RPMI8226 (cell line): ENCODE measurements at regions not wholly inside any gene's neighbourhood (a gene's known extent, or its start where the extent isn't known, plus 50 kb on each side); places are given as distances from the start of the nearest gene placed in this dataset.

Source experiments
- DNase-seq: peaks from one replicate; pipeline ENCODE4 v3.0.0-alpha.2; 2015

GRCh38 chr7:123401295-123401694 is 133.1 kb downstream of the IQUB start:
- DNase-seq, result no peak

- DNase-seq, result no peak
Measured at GRCh38 chr7:123400196-123400595, 134.2 kb downstream of the IQUB start.

GRCh38 chr7:123398921-123399320 is 135.5 kb downstream of the IQUB start:
- DNase-seq, result no peak

GRCh38 chr7:123397746-123398338 is 136.6 kb downstream of the IQUB start:
- DNase-seq, result no peak

- DNase-seq, result no peak
Measured at GRCh38 chr7:123393623-123394022, 140.8 kb downstream of the IQUB start.

- DNase-seq, result no peak
Measured at GRCh38 chr7:123372368-123372767, 162.0 kb downstream of the IQUB start.

- DNase-seq, result peak; percentile 52
Measured at GRCh38 chr7:123367484-123368122, 166.8 kb downstream of the IQUB start.

GRCh38 chr7:123367031-123367430 is 167.3 kb upstream of the SLC13A1 start:
- no peak for DNase-seq

GRCh38 chr7:123366626-123367025 is 166.9 kb upstream of the SLC13A1 start:
- DNase-seq, result no peak

- DNase-seq, result no peak
Measured at GRCh38 chr7:123360631-123361030, 160.9 kb upstream of the SLC13A1 start.

GRCh38 chr7:123355576-123356190 is 155.9 kb upstream of the SLC13A1 start:
- no peak for DNase-seq

GRCh38 chr7:123352973-123353372 is 153.2 kb upstream of the SLC13A1 start:
- no peak for DNase-seq

GRCh38 chr7:123351516-123352505 is 152.0 kb upstream of the SLC13A1 start:
- DNase-seq, result peak; percentile 13

- no peak for DNase-seq
Measured at GRCh38 chr7:123351027-123351426, 151.3 kb upstream of the SLC13A1 start.

- no peak for DNase-seq
Measured at GRCh38 chr7:123348690-123349089, 148.9 kb upstream of the SLC13A1 start.

GRCh38 chr7:123346766-123347165 is 147.0 kb upstream of the SLC13A1 start:
- DNase-seq, result no peak

GRCh38 chr7:123343611-123344010 is 143.8 kb upstream of the SLC13A1 start:
- no peak for DNase-seq

GRCh38 chr7:123341102-123341501 is 141.3 kb upstream of the SLC13A1 start:
- no peak for DNase-seq

GRCh38 chr7:123338688-123339087 is 138.9 kb upstream of the SLC13A1 start:
- no peak for DNase-seq

- no peak for DNase-seq
Measured at GRCh38 chr7:123329988-123330643, 130.3 kb upstream of the SLC13A1 start.

GRCh38 chr7:123327661-123328060 is 127.9 kb upstream of the SLC13A1 start:
- no peak for DNase-seq

- no peak for DNase-seq
Measured at GRCh38 chr7:123324283-123324682, 124.5 kb upstream of the SLC13A1 start.

GRCh38 chr7:123323689-123324088 is 123.9 kb upstream of the SLC13A1 start:
- DNase-seq, result no peak
